ENCODE measurements at regions not wholly inside any gene's neighbourhood (a gene's known extent, or its start where the extent isn't known, plus 50 kb on each side); places are given as distances from the start of the nearest gene placed in this dataset.

GRCh38 chr9:93893899-93894690 is 61.1 kb downstream of the BARX1 start (continued):
- TF ChIP-seq AHDC1 (CRISPR knock-in tag; IDR thresholded peaks at IDR 0.05; ENCODE audit: borderline replicate concordance) (peak; percentile 75; the same call in 1 of the 2 replicates), DNMT1 (CRISPR knock-in tag; IDR thresholded peaks at IDR 0.05) (no peak), NCOA2 (CRISPR knock-in tag; IDR thresholded peaks at IDR 0.05) (peak; percentile 26; the same call in 1 of the 2 replicates), ZSCAN31 (CRISPR knock-in tag; IDR thresholded peaks at IDR 0.05; ENCODE audit: low read depth) (peak; percentile 34; the same call in 1 of the 2 replicates), BRCA1 (CRISPR knock-in tag; IDR thresholded peaks at IDR 0.05) (no peak), ZNF780A (CRISPR knock-in tag; IDR thresholded peaks at IDR 0.05) (no peak), BORCS8-MEF2B (CRISPR knock-in tag; IDR thresholded peaks at IDR 0.05) (peak; percentile 54), TAF15 (IDR thresholded peaks at IDR 0.05; ENCODE audit: low read depth, low read length, poor library complexity, severe bottlenecking) (no peak), ZSCAN20 (CRISPR knock-in tag; IDR thresholded peaks at IDR 0.05; ENCODE audit: borderline replicate concordance) (no peak), MAFF (IDR thresholded peaks at IDR 0.05; ENCODE audit: low read depth, low read length) (no peak), ISL2 (CRISPR knock-in tag; IDR thresholded peaks at IDR 0.05) (peak; percentile 48; the same call in 1 of the 2 replicates), ZNF549 (CRISPR knock-in tag; IDR thresholded peaks at IDR 0.05) (no peak)
- TF ChIP-seq, protein P1, sequence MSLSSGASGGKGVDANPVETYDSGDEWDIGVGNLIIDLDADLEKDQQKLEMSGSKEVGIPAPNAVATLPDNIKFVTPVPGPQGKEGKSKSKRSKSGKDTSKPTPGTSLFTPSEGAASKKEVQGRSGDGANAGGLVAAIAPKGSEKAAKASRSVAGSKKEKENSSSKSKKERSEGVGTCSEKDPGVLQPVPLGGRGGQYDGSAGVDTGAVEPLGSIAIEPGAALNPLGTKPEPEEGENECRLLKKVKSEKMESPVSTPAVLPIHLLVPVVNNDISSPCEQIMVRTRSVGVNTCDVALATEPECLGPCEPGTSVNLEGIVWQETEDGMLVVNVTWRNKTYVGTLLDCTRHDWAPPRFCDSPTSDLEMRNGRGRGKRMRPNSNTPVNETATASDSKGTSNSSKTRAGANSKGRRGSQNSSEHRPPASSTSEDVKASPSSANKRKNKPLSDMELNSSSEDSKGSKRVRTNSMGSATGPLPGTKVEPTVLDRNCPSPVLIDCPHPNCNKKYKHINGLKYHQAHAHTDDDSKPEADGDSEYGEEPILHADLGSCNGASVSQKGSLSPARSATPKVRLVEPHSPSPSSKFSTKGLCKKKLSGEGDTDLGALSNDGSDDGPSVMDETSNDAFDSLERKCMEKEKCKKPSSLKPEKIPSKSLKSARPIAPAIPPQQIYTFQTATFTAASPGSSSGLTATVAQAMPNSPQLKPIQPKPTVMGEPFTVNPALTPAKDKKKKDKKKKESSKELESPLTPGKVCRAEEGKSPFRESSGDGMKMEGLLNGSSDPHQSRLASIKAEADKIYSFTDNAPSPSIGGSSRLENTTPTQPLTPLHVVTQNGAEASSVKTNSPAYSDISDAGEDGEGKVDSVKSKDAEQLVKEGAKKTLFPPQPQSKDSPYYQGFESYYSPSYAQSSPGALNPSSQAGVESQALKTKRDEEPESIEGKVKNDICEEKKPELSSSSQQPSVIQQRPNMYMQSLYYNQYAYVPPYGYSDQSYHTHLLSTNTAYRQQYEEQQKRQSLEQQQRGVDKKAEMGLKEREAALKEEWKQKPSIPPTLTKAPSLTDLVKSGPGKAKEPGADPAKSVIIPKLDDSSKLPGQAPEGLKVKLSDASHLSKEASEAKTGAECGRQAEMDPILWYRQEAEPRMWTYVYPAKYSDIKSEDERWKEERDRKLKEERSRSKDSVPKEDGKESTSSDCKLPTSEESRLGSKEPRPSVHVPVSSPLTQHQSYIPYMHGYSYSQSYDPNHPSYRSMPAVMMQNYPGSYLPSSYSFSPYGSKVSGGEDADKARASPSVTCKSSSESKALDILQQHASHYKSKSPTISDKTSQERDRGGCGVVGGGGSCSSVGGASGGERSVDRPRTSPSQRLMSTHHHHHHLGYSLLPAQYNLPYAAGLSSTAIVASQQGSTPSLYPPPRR (CRISPR knock-in tag; IDR thresholded peaks at IDR 0.05; ENCODE audit: borderline replicate concordance): peak; percentile 59; the same call in 1 of the 2 replicates
- TF ChIP-seq, protein P2, sequence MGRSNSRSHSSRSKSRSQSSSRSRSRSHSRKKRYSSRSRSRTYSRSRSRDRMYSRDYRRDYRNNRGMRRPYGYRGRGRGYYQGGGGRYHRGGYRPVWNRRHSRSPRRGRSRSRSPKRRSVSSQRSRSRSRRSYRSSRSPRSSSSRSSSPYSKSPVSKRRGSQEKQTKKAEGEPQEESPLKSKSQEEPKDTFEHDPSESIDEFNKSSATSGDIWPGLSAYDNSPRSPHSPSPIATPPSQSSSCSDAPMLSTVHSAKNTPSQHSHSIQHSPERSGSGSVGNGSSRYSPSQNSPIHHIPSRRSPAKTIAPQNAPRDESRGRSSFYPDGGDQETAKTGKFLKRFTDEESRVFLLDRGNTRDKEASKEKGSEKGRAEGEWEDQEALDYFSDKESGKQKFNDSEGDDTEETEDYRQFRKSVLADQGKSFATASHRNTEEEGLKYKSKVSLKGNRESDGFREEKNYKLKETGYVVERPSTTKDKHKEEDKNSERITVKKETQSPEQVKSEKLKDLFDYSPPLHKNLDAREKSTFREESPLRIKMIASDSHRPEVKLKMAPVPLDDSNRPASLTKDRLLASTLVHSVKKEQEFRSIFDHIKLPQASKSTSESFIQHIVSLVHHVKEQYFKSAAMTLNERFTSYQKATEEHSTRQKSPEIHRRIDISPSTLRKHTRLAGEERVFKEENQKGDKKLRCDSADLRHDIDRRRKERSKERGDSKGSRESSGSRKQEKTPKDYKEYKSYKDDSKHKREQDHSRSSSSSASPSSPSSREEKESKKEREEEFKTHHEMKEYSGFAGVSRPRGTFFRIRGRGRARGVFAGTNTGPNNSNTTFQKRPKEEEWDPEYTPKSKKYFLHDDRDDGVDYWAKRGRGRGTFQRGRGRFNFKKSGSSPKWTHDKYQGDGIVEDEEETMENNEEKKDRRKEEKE (IDR thresholded peaks at IDR 0.05): no peak

Measured in HepG2 (cell line).